WERI-Rb-1 (cell line): ENCODE measurements at regions not wholly inside any gene's neighbourhood (a gene's known extent, or its start where the extent isn't known, plus 50 kb on each side); places are given as distances from the start of the nearest gene placed in this dataset.
"Not testable (repeated sequence)": the region's sequence is repeated elsewhere in the genome, so short reads cannot be mapped to it uniquely, and the experiment has no call there.

Experiments
- DNase-seq: peaks from one replicate; pipeline ENCODE4 v3.0.0-alpha.2; 2020
- H3K27ac ChIP-seq: fragments of 250-450 bp; sonication (Bioruptor Pico); 2 replicates; pipeline ENCODE4 v1.5.1; 2020; ENCODE audit warnings: mild to moderate bottlenecking, moderate library complexity
- H3K27me3 ChIP-seq: fragments of 250-450 bp; sonication (Bioruptor Pico); 2 replicates; pipeline ENCODE4 v1.5.1; 2021; ENCODE audit warnings: mild to moderate bottlenecking, low read depth, moderate library complexity; ENCODE audit not compliant: insufficient read depth, severe bottlenecking
- H3K36me3 ChIP-seq: fragments of 250-450 bp; sonication (Bioruptor Pico); 2 replicates; pipeline ENCODE4 v1.5.1; 2020; ENCODE audit warnings: mild to moderate bottlenecking, moderate library complexity
- H3K4me3 ChIP-seq: 2 replicates; pipeline ENCODE4 v1.5.1; 2011; ENCODE audit warnings: low read depth, mild to moderate bottlenecking, control low read depth, low read length
- H3K9me3 ChIP-seq: fragments of 250-450 bp; sonication (Bioruptor Pico); 2 replicates; pipeline ENCODE4 v1.5.1; 2021; ENCODE audit warnings: mild to moderate bottlenecking, moderate library complexity; ENCODE audit not compliant: severe bottlenecking
- TF ChIP-seq, protein P1 (sequence below): IDR thresholded peaks from 2 replicates; pipeline ENCODE4 v1.5.1; 2011; ENCODE audit warnings: low read depth, mild to moderate bottlenecking, control low read depth, inconsistent platforms, low read length

DNA sequence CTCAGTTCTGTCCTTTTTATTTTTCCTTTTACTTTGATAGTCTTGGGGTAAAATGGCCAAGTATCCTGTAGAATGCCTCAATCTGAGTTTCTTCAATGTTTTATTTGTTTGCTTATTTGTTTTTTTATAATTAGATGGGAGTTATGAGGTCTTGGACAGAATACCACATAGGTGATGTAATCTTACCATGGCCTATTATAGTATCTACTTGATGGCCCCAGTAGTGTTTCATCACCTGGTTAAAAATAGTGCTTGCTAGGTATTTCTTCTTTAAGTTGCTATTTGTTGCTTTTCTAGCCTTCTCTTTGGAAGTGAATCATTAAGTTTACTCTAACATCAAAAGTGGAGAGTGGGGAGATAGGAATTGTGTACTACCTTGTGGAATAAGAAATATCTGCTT, 1020.0 kb upstream of the KCND2 start:
- Histone ChIP-seq H3K36me3 (no peaks in the 10 kb centered on the region), H3K27me3 (no peaks in the 10 kb centered on the region), H3K9me3 (no peaks in the 10 kb centered on the region), H3K27ac (no peak overlapping the region), H3K4me3 (no peak overlapping the region)
- DNase-seq: no peak
- TF ChIP-seq, protein P1, sequence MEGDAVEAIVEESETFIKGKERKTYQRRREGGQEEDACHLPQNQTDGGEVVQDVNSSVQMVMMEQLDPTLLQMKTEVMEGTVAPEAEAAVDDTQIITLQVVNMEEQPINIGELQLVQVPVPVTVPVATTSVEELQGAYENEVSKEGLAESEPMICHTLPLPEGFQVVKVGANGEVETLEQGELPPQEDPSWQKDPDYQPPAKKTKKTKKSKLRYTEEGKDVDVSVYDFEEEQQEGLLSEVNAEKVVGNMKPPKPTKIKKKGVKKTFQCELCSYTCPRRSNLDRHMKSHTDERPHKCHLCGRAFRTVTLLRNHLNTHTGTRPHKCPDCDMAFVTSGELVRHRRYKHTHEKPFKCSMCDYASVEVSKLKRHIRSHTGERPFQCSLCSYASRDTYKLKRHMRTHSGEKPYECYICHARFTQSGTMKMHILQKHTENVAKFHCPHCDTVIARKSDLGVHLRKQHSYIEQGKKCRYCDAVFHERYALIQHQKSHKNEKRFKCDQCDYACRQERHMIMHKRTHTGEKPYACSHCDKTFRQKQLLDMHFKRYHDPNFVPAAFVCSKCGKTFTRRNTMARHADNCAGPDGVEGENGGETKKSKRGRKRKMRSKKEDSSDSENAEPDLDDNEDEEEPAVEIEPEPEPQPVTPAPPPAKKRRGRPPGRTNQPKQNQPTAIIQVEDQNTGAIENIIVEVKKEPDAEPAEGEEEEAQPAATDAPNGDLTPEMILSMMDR: no peak

GRCh38 chr7:119254742-119255141, 1018.2 kb upstream of the KCND2 start:
- TF ChIP-seq, protein P1: no peak
- H3K27ac ChIP-seq: no peak overlapping the region
- no peaks in the 10 kb centered on the region for H3K36me3 ChIP-seq
- H3K4me3 ChIP-seq: no peak overlapping the region
- no peaks in the 10 kb centered on the region for H3K27me3 ChIP-seq
- DNase-seq: no peak
- H3K9me3 ChIP-seq: no peaks in the 10 kb centered on the region

- TF ChIP-seq, protein P1: no peak
- no peaks in the 10 kb centered on the region for H3K27me3 ChIP-seq
- H3K4me3 ChIP-seq: no peak overlapping the region
- DNase-seq: no peak
- H3K27ac ChIP-seq: no peak overlapping the region
- no peaks in the 10 kb centered on the region for H3K36me3 ChIP-seq
- H3K9me3 ChIP-seq: no peaks in the 10 kb centered on the region
Observed at GRCh38 chr7:119256001-119256400, 1017.0 kb upstream of the KCND2 start.

DNA sequence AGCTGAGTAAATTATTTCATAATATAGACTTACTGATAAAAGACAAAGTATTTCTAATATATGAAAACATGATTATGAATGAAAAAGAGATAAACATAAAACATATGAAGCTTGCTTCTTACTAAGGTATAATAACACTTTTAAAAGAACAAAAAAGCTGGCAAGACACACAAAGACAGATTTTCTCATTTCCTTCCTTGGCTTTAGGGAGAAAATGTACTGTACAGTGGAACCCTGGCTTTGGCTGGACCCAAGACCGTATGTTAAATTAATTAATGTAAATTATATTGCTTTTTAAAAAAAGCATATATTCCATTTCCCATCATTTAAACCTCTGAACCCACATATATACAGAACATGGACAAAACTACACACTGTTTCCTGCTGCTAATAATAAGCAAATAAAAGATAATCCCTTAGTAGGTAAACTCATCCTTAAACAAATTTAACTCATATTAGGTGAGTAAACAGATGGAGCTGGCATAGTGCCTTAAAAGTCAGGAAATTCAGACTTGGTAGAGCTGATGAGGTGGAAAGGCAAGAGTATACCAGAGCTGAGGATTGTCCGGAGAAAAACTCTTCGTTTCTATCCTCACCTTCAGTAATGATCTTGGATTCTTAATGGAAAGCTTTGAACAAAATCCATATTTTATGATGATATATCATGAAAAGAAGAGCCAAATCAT, 1016.4 kb upstream of the KCND2 start:
- Histone ChIP-seq H3K27me3 (no peaks in the 10 kb centered on the region), H3K9me3 (no peaks in the 10 kb centered on the region), H3K4me3 (no peak overlapping the region), H3K36me3 (no peaks in the 10 kb centered on the region), H3K27ac (no peak overlapping the region)
- no peak for DNase-seq
- TF ChIP-seq, protein P1: no peak

GRCh38 chr7:119266790-119267189, 1006.2 kb upstream of the KCND2 start:
- H3K27ac ChIP-seq, H3K9me3 ChIP-seq, H3K36me3 ChIP-seq, DNase-seq, H3K27me3 ChIP-seq, H3K4me3 ChIP-seq: not testable (repeated sequence)

DNA sequence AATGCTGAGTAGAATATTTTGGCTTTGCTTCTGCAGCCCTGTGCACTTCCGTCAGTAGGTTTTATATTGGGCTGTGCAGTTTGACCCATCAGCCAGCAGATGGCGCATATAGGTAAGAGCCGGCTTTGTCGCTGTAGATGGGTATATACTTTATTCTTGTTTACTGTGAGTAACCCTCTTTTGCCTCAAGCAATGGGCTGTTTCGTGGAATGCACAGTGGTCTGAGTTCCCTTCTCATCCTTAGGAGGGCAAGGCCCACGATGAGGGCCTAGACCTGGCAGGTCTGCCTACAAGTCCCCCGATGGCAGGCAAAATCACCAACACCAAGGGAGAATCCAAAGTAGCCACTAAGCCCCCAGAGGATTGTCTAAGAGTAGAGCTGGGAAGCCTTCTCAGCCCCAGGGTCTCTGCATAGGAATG, 1002.9 kb upstream of the KCND2 start:
- TF ChIP-seq, protein P1: peak; percentile 81
- DNase-seq: peak; percentile 58
- H3K4me3 ChIP-seq: no peak overlapping the region
- H3K27me3 ChIP-seq: no peaks in the 10 kb centered on the region
- H3K9me3 ChIP-seq: no peaks in the 10 kb centered on the region
- no peaks in the 10 kb centered on the region for H3K36me3 ChIP-seq
- no peak overlapping the region for H3K27ac ChIP-seq
